Left ventricle myocardium inferior (tissue), 1 donor: ENCODE measurements at regions not wholly inside any gene's neighbourhood (a gene's known extent, or its start where the extent isn't known, plus 50 kb on each side); places are given as distances from the start of the nearest gene placed in this dataset.

Experiments
- DNase-seq: peaks from one replicate; pipeline ENCODE4 v3.0.0-alpha.2; 2020
- H3K27ac ChIP-seq: fragments of 200-600 bp; replicated peaks from 2 replicates; pipeline ENCODE4 v1.8.0; 2021
- H3K27me3 ChIP-seq: fragments of 200-600 bp; 2 replicates; pipeline ENCODE4 v1.8.0; 2021; ENCODE audit warnings: low read depth
- H3K36me3 ChIP-seq: fragments of 200-600 bp; 2 replicates; pipeline ENCODE4 v1.8.0; 2021
- H3K4me1 ChIP-seq: fragments of 200-600 bp; 2 replicates; pipeline ENCODE4 v1.8.0; 2021
- H3K4me3 ChIP-seq: fragments of 200-600 bp; 2 replicates; pipeline ENCODE4 v1.8.0; 2021; ENCODE audit warnings: mild to moderate bottlenecking, moderate library complexity
- H3K9me3 ChIP-seq: fragments of 200-600 bp; replicated peaks from 2 replicates; pipeline ENCODE4 v1.8.0; 2021
- CTCF ChIP-seq: fragments of 200-600 bp; IDR thresholded peaks from 2 replicates; pipeline ENCODE4 v1.8.0; 2021; ENCODE audit warnings: antibody characterized with exemption, mild to moderate bottlenecking, borderline replicate concordance
- intact Hi-C: fragments of 100-400 bp; cut with micrococcal nuclease; formaldehyde crosslinking; loops from one replicate; pipeline ENCODE4 v1.11.0; 2022
- donor health status: DM: no; HTN: yes; CAD: no; lungs with severe emphysema.

- intact Hi-C loops = loop anchor here (10.0 kb wide), 1 partner anchor 163 kb away; no protein-coding TSS in a partner anchor
- no peaks in the 10 kb centered on the region for H3K36me3 ChIP-seq
- H3K4me3 ChIP-seq = no peak overlapping the region
- peaks cover 42% of the 10 kb centered on the region for H3K4me1 ChIP-seq
- no peaks in the 10 kb centered on the region for H3K27me3 ChIP-seq
- no peak for TF ChIP-seq CTCF
- DNase-seq = no peak
- H3K9me3 ChIP-seq = no peaks in the 10 kb centered on the region
- no peak overlapping the region for H3K27ac ChIP-seq
Measured at GRCh38 chr7:50957855-50958254, 175.2 kb upstream of the GRB10 start.

GRCh38 chr7:50957431-50957830, 174.7 kb upstream of the GRB10 start:
- Histone ChIP-seq H3K27ac (peak overlapping the region; percentile 42), H3K27me3 (no peaks in the 10 kb centered on the region), H3K4me1 (peaks cover 42% of the 10 kb centered on the region), H3K4me3 (no peak overlapping the region), H3K36me3 (no peaks in the 10 kb centered on the region), H3K9me3 (no peaks in the 10 kb centered on the region)
- TF ChIP-seq CTCF = no peak
- intact Hi-C loops = loop anchor here (10.0 kb wide), 1 partner anchor 163 kb away; no protein-coding TSS in a partner anchor
- no peak for DNase-seq

- Histone ChIP-seq H3K4me1 (peaks cover 36% of the 10 kb centered on the region), H3K36me3 (no peaks in the 10 kb centered on the region), H3K27ac (no peak overlapping the region), H3K27me3 (no peaks in the 10 kb centered on the region), H3K9me3 (no peaks in the 10 kb centered on the region), H3K4me3 (no peak overlapping the region)
- no peak for TF ChIP-seq CTCF
- DNase-seq = no peak
- intact Hi-C loops = loop anchor here (10.0 kb wide), 1 partner anchor 162 kb away; no protein-coding TSS in a partner anchor
Measured at GRCh38 chr7:50956522-50957155, 173.9 kb upstream of the GRB10 start.

GRCh38 chr7:50954716-50955115, 172.0 kb upstream of the GRB10 start:
- Histone ChIP-seq H3K9me3 (peaks cover 17% of the 10 kb centered on the region), H3K27me3 (no peaks in the 10 kb centered on the region), H3K4me3 (no peak overlapping the region), H3K27ac (peak overlapping the region; percentile 59), H3K4me1 (peaks cover 36% of the 10 kb centered on the region), H3K36me3 (no peaks in the 10 kb centered on the region)
- DNase-seq = no peak
- intact Hi-C loops = loop anchor here (10.0 kb wide), 1 partner anchor 160 kb away; no protein-coding TSS in a partner anchor
- TF ChIP-seq CTCF = no peak

GRCh38 chr7:50954245-50954644, 171.5 kb upstream of the GRB10 start:
- TF ChIP-seq CTCF = no peak
- Histone ChIP-seq H3K27me3 (no peaks in the 10 kb centered on the region), H3K27ac (peak overlapping the region; percentile 59), H3K4me1 (peaks cover 36% of the 10 kb centered on the region), H3K4me3 (no peak overlapping the region), H3K36me3 (no peaks in the 10 kb centered on the region), H3K9me3 (peaks cover 21% of the 10 kb centered on the region)
- no peak for DNase-seq
- intact Hi-C loops = loop anchor here (10.0 kb wide), 1 partner anchor 159 kb away; no protein-coding TSS in a partner anchor
